Astrocyte of the spinal cord (primary cell): ENCODE measurements at regions not wholly inside any gene's neighbourhood (a gene's known extent, or its start where the extent isn't known, plus 50 kb on each side); places are given as distances from the start of the nearest gene placed in this dataset.
"Not testable (repeated sequence)": the region's sequence is repeated elsewhere in the genome, so short reads cannot be mapped to it uniquely, and the experiment has no call there.

ENCODE experiments used
- DNase-seq: peaks from one replicate; pipeline ENCODE4 v3.0.0; 2011; ENCODE audit warnings: low read depth, low spot score
- H3K4me3 ChIP-seq: 2 replicates; pipeline ENCODE4 v1.5.1; 2011; ENCODE audit warnings: low read depth, mild to moderate bottlenecking, low read length, moderate library complexity
- in situ Hi-C: cut with HindIII; loops from 2 replicates; pipeline ENCODE4 v1.10.0; 2017; ENCODE audit warnings: low sequenced_read_pairs
- TF ChIP-seq, protein P1 (sequence below): IDR thresholded peaks from 2 replicates; pipeline ENCODE4 v1.5.1; 2012; ENCODE audit warnings: low read depth, mild to moderate bottlenecking, low read length, inconsistent platforms

DNA sequence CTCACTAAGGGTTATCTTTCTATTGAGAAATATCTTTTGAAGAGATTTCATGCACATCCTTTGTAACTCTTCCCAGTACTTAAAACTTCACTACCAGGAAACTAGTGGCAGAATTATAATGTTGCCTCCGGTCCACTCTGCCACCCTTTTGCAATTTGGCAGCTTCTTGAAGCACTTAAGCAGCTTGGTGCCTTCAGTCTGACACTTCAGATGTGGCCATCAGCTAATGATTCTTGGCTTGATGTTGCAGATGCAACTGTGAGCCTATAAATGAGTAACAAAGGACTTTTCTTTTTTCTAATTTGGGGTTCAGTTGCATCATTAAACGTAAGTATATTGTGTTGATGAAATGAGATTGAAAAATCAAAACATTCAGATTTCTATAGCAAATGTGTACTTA, 187.5 kb upstream of the C21orf91 start:
- DNase-seq: no peak
- no peak overlapping the region for H3K4me3 ChIP-seq
- in situ Hi-C loops: no loop called here
- TF ChIP-seq, protein P1, sequence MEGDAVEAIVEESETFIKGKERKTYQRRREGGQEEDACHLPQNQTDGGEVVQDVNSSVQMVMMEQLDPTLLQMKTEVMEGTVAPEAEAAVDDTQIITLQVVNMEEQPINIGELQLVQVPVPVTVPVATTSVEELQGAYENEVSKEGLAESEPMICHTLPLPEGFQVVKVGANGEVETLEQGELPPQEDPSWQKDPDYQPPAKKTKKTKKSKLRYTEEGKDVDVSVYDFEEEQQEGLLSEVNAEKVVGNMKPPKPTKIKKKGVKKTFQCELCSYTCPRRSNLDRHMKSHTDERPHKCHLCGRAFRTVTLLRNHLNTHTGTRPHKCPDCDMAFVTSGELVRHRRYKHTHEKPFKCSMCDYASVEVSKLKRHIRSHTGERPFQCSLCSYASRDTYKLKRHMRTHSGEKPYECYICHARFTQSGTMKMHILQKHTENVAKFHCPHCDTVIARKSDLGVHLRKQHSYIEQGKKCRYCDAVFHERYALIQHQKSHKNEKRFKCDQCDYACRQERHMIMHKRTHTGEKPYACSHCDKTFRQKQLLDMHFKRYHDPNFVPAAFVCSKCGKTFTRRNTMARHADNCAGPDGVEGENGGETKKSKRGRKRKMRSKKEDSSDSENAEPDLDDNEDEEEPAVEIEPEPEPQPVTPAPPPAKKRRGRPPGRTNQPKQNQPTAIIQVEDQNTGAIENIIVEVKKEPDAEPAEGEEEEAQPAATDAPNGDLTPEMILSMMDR: no peak

DNA sequence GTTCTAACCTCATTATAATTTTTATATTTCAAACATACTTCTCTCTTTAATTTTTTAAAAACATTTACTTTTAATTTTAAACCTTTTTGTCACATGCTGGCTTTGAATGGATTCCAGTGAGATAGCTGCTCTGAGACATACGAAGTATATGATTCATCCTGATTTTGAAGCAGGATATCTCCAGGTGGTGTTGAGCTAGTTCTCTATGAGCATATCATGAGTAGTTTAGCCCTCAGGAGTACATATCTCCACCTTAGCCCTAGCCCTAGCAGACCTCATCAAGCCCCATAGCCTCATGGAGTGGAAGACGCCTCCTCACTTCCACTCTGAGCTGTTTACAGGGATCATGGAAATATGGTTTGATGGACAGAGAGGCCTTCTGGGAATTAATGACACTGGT, 183.2 kb upstream of the C21orf91 start:
- in situ Hi-C loops: no loop called here
- no peak for DNase-seq
- TF ChIP-seq, protein P1: no peak
- H3K4me3 ChIP-seq: no peak overlapping the region

DNA sequence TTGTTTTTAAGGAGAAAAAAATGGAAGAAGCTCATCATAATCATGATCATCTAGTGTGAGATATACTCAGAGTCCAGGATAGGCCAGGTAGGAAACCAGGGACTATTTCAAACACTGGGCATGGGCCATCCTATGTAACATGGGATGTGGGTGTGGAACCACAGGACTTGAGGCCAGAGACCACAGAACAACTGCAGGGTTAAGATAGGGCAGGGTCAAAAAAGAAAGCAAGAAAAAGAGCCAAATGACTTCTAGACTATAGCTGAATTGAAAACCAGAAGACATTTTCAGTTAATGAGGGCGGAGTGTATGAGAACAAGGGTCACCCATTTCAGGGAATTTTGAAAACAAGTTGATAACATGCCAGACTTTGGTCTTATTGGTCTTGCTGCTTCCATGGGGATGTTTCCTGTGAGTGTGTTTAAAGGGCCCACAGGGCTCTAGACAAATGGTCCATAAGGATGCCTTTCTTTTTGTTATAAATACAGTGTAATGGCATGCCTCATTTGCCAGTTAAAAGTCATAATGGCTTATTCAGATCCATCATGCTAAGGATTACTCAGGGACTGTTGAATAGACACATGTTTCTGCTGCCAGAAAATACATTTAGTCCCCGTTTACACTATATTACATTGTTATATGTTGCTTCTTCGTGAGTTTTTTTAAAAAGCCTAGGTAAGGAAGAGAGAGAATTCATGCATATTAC, 182.0 kb upstream of the C21orf91 start:
- in situ Hi-C loops: no loop called here
- H3K4me3 ChIP-seq: no peak overlapping the region
- TF ChIP-seq, protein P1: no peak
- no peak for DNase-seq

DNA sequence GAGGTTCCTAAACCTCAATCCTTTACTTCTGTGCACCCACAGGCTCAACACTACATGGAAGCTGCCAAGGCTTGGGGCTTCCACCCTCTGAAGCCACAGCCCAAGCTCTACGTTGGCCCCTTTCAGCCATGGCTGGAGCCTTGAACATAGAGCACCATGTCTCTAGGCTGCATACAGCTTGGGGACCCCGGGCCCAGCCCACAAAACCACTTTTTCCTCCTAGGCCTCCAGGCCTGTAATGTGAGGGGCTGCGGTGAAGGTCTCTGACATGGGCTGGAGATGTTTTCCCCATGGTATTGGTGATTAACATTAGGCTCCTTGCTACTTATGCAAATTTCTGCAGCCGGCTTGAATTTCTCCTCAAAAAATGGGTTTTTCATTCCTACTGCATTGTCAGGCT, 179.4 kb upstream of the C21orf91 start:
- in situ Hi-C loops, H3K4me3 ChIP-seq, DNase-seq: not testable (repeated sequence)

DNA sequence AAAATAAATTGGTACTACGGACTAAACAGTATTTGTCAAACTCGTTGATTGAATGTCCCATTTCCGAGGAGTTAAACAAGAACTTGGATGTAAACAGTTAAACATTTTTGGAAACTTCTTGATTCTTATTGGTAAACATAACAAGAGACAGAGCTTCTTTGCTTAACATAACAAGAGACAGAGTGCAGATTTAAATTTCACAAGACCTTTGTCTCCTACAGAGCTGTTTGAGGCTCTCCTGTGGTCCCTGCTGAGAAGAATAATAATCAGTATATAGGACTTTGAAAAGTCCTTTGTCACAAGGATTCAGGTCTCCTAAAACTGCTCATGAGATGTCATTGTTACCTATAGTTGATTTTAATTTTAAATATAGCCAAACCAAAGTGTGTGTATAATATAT, 170.6 kb upstream of the C21orf91 start:
- DNase-seq: no peak
- in situ Hi-C loops: no loop called here
- TF ChIP-seq, protein P1: no peak
- no peak overlapping the region for H3K4me3 ChIP-seq

DNA sequence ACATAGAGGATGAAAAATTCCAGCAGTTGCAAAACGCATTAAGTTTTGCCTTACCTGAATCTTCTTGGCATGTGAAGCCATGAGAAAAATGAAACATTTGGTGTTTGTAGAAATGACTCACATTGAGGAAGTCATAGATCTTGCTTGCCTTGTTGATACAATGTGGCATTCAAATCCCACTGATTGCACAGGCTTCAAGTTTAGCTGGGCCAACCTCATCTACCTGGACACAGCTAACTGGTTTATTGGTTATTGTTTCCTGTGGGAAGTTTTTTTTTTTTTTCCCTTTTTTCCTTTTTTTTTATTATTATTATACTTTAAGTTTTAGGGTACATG, 168.9 kb upstream of the C21orf91 start:
- no peak overlapping the region for H3K4me3 ChIP-seq
- in situ Hi-C loops: no loop called here
- DNase-seq: no peak
- TF ChIP-seq, protein P1: no peak

DNA sequence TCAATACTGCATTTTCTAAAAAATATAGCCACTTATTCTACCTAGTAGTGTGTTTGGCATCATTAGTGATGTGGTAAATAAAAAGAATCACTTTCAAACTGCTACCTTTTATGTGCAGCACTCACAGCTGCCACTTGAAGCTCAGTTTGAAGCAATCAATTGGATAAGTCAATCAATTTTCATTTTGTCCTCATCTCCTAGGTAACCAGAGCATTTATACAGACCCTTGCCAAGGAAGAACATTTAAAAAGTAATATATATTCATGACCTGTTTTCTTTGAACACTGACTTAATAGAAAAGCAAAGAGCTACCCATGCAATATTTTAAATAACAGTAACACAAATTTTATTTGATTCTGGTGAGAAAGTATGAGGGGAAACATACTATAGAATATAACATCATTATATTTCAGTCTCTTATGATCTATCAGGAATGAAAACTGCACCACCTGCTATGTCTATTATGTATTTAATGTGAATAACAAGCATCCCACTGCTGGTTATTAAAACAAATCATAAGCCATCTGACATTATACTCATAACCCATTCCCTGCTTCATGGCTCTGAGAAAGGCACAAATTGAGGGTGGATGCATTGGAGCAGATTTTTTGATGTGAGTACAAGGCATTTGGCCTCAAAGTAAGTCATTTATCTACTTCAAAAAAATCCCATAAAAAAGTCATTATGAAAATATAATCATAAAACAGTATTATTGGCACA, 168.4 kb upstream of the C21orf91 start:
- in situ Hi-C loops: no loop called here
- no peak overlapping the region for H3K4me3 ChIP-seq
- no peak for DNase-seq
- TF ChIP-seq, protein P1: no peak
